ENCODE measurements at regions not wholly inside any gene's neighbourhood (a gene's known extent, or its start where the extent isn't known, plus 50 kb on each side); places are given as distances from the start of the nearest gene placed in this dataset.

- Histone ChIP-seq H3K79me2 (ENCODE audit: control insufficient read depth, insufficient read depth, low read length, poor library complexity) (no peaks in the 10 kb centered on the region), H2AFZ (ENCODE audit: insufficient read depth, low read length, poor library complexity) (peak overlapping the region; percentile 68), H3K27me3 (ENCODE audit: insufficient read depth, low read length) (no peaks in the 10 kb centered on the region), H4K91ac (ENCODE audit: low read depth, low read length) (no peak overlapping the region), H3K18ac (ENCODE audit: low read length) (no peak overlapping the region), H3K79me1 (ENCODE audit: low read length) (no peaks in the 10 kb centered on the region), H4K12ac (ENCODE audit: low read depth, low read length) (no peak overlapping the region), H2BK12ac (ENCODE audit: low read length) (no peak overlapping the region), H3K4me3 (ENCODE audit: low read depth, low read length) (no peak overlapping the region), H3K4ac (ENCODE audit: low read depth, low read length) (no peak overlapping the region), H3K23ac (ENCODE audit: low read length) (no peak overlapping the region), H3K9ac (ENCODE audit: low read length) (no peak overlapping the region), H3K4me2 (ENCODE audit: low read length) (no peak overlapping the region), H4K8ac (ENCODE audit: low read depth, low read length) (peak overlapping the region; percentile 49), H2AK5ac (ENCODE audit: low read length) (no peak overlapping the region), H3K9me3 (ENCODE audit: insufficient read depth, low read depth, low read length) (peaks cover 2% of the 10 kb centered on the region), H2BK5ac (ENCODE audit: low read depth, low read length, poor library complexity) (no peak overlapping the region), H3K4me1 (ENCODE audit: control insufficient read depth in 1 of 2, insufficient read depth in 2 of 2, low read length in 2 of 2) (no peaks in the 10 kb centered on the region), H3K14ac (ENCODE audit: low read length) (no peak overlapping the region), H2BK120ac (ENCODE audit: insufficient read depth, low read length, poor library complexity) (no peak overlapping the region), H3K36me3 (ENCODE audit: control insufficient read depth in 1 of 2, insufficient read depth in 2 of 2, low read length in 2 of 2) (no peaks in the 10 kb centered on the region), H3K27ac (ENCODE audit: low read depth, low read length) (no peak overlapping the region)
- no CpG with 5 or more reads among the region's 2 CpGs for WGBS (ENCODE audit: extremely low coverage, insufficient coverage, insufficient read length)
- DNase-seq, result no peak
Observed at GRCh38 chr18:29879763-29880162, 1162.8 kb downstream of the DSC3 start.

GRCh38 chr18:29874519-29875098 lies 1167.9 kb downstream of the DSC3 start:
- no peaks in the 10 kb centered on the region for H3K79me2 ChIP-seq (ENCODE audit: control insufficient read depth, insufficient read depth, low read length, poor library complexity)
- no peak overlapping the region for H2BK120ac ChIP-seq (ENCODE audit: insufficient read depth, low read length, poor library complexity)
- H3K4me3 ChIP-seq (ENCODE audit: low read depth, low read length), result no peak overlapping the region
- no peak overlapping the region for H4K12ac ChIP-seq (ENCODE audit: low read depth, low read length)
- no peak overlapping the region for H2BK12ac ChIP-seq (ENCODE audit: low read length)
- no peak overlapping the region for H3K27ac ChIP-seq (ENCODE audit: low read depth, low read length)
- no peak overlapping the region for H2AK5ac ChIP-seq (ENCODE audit: low read length)
- H3K18ac ChIP-seq (ENCODE audit: low read length), result no peak overlapping the region
- DNase-seq, result peak; percentile 39 to 68
- no peaks in the 10 kb centered on the region for H3K36me3 ChIP-seq (ENCODE audit: control insufficient read depth in 1 of 2, insufficient read depth in 2 of 2, low read length in 2 of 2)
- H3K9me3 ChIP-seq (ENCODE audit: insufficient read depth, low read depth, low read length), result peaks cover 3% of the 10 kb centered on the region
- H4K91ac ChIP-seq (ENCODE audit: low read depth, low read length), result no peak overlapping the region
- no peak overlapping the region for H3K14ac ChIP-seq (ENCODE audit: low read length)
- no peak overlapping the region for H2AFZ ChIP-seq (ENCODE audit: insufficient read depth, low read length, poor library complexity)
- no peak overlapping the region for H3K9ac ChIP-seq (ENCODE audit: low read length)
- no peak overlapping the region for H4K8ac ChIP-seq (ENCODE audit: low read depth, low read length)
- no peaks in the 10 kb centered on the region for H3K79me1 ChIP-seq (ENCODE audit: low read length)
- H3K27me3 ChIP-seq (ENCODE audit: insufficient read depth, low read length), result no peaks in the 10 kb centered on the region
- H3K23ac ChIP-seq (ENCODE audit: low read length), result no peak overlapping the region
- H2BK5ac ChIP-seq (ENCODE audit: low read depth, low read length, poor library complexity), result no peak overlapping the region
- H3K4me1 ChIP-seq (ENCODE audit: control insufficient read depth in 1 of 2, insufficient read depth in 2 of 2, low read length in 2 of 2), result peaks cover 0 to 2% of the 10 kb centered on the region in 2 experiments
- H3K4me2 ChIP-seq (ENCODE audit: low read length), result no peak overlapping the region
- H3K4ac ChIP-seq (ENCODE audit: low read depth, low read length), result no peak overlapping the region
- no CpG with 5 or more reads among the region's 3 CpGs for WGBS (ENCODE audit: extremely low coverage, insufficient coverage, insufficient read length)

GRCh38 chr18:29873211-29873610 lies 1169.3 kb downstream of the DSC3 start:
- no peak overlapping the region for H2BK12ac ChIP-seq (ENCODE audit: low read length)
- no CpG with 5 or more reads among the region's 8 CpGs for WGBS (ENCODE audit: extremely low coverage, insufficient coverage, insufficient read length)
- H3K9ac ChIP-seq (ENCODE audit: low read length), result no peak overlapping the region
- H4K8ac ChIP-seq (ENCODE audit: low read depth, low read length), result no peak overlapping the region
- H4K12ac ChIP-seq (ENCODE audit: low read depth, low read length), result no peak overlapping the region
- H4K91ac ChIP-seq (ENCODE audit: low read depth, low read length), result no peak overlapping the region
- peaks cover 3% of the 10 kb centered on the region for H3K9me3 ChIP-seq (ENCODE audit: insufficient read depth, low read depth, low read length)
- H3K36me3 ChIP-seq (ENCODE audit: control insufficient read depth in 1 of 2, insufficient read depth in 2 of 2, low read length in 2 of 2), result no peaks in the 10 kb centered on the region
- no peak overlapping the region for H2AK5ac ChIP-seq (ENCODE audit: low read length)
- H3K79me2 ChIP-seq (ENCODE audit: control insufficient read depth, insufficient read depth, low read length, poor library complexity), result no peaks in the 10 kb centered on the region
- H3K14ac ChIP-seq (ENCODE audit: low read length), result no peak overlapping the region
- no peak overlapping the region for H3K4me3 ChIP-seq (ENCODE audit: low read depth, low read length)
- no peaks in the 10 kb centered on the region for H3K27me3 ChIP-seq (ENCODE audit: insufficient read depth, low read length)
- H2BK120ac ChIP-seq (ENCODE audit: insufficient read depth, low read length, poor library complexity), result no peak overlapping the region
- H3K23ac ChIP-seq (ENCODE audit: low read length), result no peak overlapping the region
- H3K4ac ChIP-seq (ENCODE audit: low read depth, low read length), result no peak overlapping the region
- H3K4me1 ChIP-seq (ENCODE audit: control insufficient read depth in 1 of 2, insufficient read depth in 2 of 2, low read length in 2 of 2), result peaks cover 0 to 2% of the 10 kb centered on the region in 2 experiments
- peak; percentile 48 to 63 for DNase-seq
- H3K18ac ChIP-seq (ENCODE audit: low read length), result no peak overlapping the region
- no peak overlapping the region for H3K4me2 ChIP-seq (ENCODE audit: low read length)
- no peak overlapping the region for H2BK5ac ChIP-seq (ENCODE audit: low read depth, low read length, poor library complexity)
- H2AFZ ChIP-seq (ENCODE audit: insufficient read depth, low read length, poor library complexity), result no peak overlapping the region
- H3K27ac ChIP-seq (ENCODE audit: low read depth, low read length), result no peak overlapping the region
- no peaks in the 10 kb centered on the region for H3K79me1 ChIP-seq (ENCODE audit: low read length)

- no peak overlapping the region for H4K91ac ChIP-seq (ENCODE audit: low read depth, low read length)
- H3K23ac ChIP-seq (ENCODE audit: low read length), result no peak overlapping the region
- H3K4me2 ChIP-seq (ENCODE audit: low read length), result no peak overlapping the region
- no peak overlapping the region for H3K27ac ChIP-seq (ENCODE audit: low read depth, low read length)
- no peak overlapping the region for H2BK120ac ChIP-seq (ENCODE audit: insufficient read depth, low read length, poor library complexity)
- no peak overlapping the region for H3K4me3 ChIP-seq (ENCODE audit: low read depth, low read length)
- H2AK5ac ChIP-seq (ENCODE audit: low read length), result no peak overlapping the region
- no peak overlapping the region for H4K8ac ChIP-seq (ENCODE audit: low read depth, low read length)
- no peak overlapping the region for H2BK5ac ChIP-seq (ENCODE audit: low read depth, low read length, poor library complexity)
- H3K36me3 ChIP-seq (ENCODE audit: control insufficient read depth in 1 of 2, insufficient read depth in 2 of 2, low read length in 2 of 2), result no peaks in the 10 kb centered on the region
- peaks cover 2% of the 10 kb centered on the region for H3K9me3 ChIP-seq (ENCODE audit: insufficient read depth, low read depth, low read length)
- no peak overlapping the region for H3K18ac ChIP-seq (ENCODE audit: low read length)
- H3K4ac ChIP-seq (ENCODE audit: low read depth, low read length), result no peak overlapping the region
- no peaks in the 10 kb centered on the region for H3K79me1 ChIP-seq (ENCODE audit: low read length)
- no peak overlapping the region for H3K9ac ChIP-seq (ENCODE audit: low read length)
- no peak overlapping the region for H4K12ac ChIP-seq (ENCODE audit: low read depth, low read length)
- peak in 1 of 2 donors; percentile 2 for DNase-seq
- no peak overlapping the region for H2BK12ac ChIP-seq (ENCODE audit: low read length)
- no CpG with 5 or more reads among the region's 2 CpGs for WGBS (ENCODE audit: extremely low coverage, insufficient coverage, insufficient read length)
- H3K79me2 ChIP-seq (ENCODE audit: control insufficient read depth, insufficient read depth, low read length, poor library complexity), result no peaks in the 10 kb centered on the region
- H3K14ac ChIP-seq (ENCODE audit: low read length), result no peak overlapping the region
- no peaks in the 10 kb centered on the region for H3K27me3 ChIP-seq (ENCODE audit: insufficient read depth, low read length)
- no peak overlapping the region for H2AFZ ChIP-seq (ENCODE audit: insufficient read depth, low read length, poor library complexity)
- H3K4me1 ChIP-seq (ENCODE audit: control insufficient read depth in 1 of 2, insufficient read depth in 2 of 2, low read length in 2 of 2), result peaks cover 0 to 2% of the 10 kb centered on the region in 2 experiments
Observed at GRCh38 chr18:29871246-29871645, 1171.3 kb downstream of the DSC3 start.
